ENCODE measurements at regions not wholly inside any gene's neighbourhood (a gene's known extent, or its start where the extent isn't known, plus 50 kb on each side); places are given as distances from the start of the nearest gene placed in this dataset.

DNA sequence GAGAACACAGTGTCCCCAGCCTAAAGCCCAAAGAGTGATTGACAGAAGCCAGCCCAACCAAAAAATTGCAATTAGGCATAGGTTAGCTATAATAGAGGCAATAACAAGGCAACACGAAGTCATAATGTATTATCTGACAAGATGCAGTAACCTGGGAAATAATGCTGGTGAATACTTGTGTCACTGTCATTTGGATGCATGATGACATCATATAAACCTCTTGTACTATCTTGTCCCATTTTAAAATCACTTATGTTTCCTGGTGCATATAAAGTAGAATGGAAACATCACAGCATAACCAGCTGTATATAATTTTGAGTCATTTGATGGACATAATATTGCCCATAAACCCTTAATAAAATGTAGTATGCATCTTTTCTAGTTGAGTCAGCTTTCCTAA lies 1138.3 kb upstream of the LRRTM3 start:
- no peaks in the 10 kb centered on the region for H3K27me3 ChIP-seq (replicated peaks in 1 of 4; ENCODE audit: control extremely low read depth in 1 of 4, control insufficient read depth in 3 of 4, insufficient read depth in 4 of 4, low read length in 3 of 4)
- POLR2A ChIA-PET: no interaction called here
- H3K27ac Mint-ChIP-seq: no peak overlapping the region
- CTCF ChIA-PET: no interaction called here
- TF ChIP-seq, protein P1, sequence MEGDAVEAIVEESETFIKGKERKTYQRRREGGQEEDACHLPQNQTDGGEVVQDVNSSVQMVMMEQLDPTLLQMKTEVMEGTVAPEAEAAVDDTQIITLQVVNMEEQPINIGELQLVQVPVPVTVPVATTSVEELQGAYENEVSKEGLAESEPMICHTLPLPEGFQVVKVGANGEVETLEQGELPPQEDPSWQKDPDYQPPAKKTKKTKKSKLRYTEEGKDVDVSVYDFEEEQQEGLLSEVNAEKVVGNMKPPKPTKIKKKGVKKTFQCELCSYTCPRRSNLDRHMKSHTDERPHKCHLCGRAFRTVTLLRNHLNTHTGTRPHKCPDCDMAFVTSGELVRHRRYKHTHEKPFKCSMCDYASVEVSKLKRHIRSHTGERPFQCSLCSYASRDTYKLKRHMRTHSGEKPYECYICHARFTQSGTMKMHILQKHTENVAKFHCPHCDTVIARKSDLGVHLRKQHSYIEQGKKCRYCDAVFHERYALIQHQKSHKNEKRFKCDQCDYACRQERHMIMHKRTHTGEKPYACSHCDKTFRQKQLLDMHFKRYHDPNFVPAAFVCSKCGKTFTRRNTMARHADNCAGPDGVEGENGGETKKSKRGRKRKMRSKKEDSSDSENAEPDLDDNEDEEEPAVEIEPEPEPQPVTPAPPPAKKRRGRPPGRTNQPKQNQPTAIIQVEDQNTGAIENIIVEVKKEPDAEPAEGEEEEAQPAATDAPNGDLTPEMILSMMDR (IDR thresholded peaks at IDR 0.05): no peak
- no peak for TF ChIP-seq EZH2 (IDR thresholded peaks at IDR 0.05; ENCODE audit: borderline replicate concordance, insufficient read depth, low read depth, low read length, poor library complexity, severe bottlenecking)
- no peaks in the 10 kb centered on the region for H3K4me1 ChIP-seq (ENCODE audit: control insufficient read depth in 2 of 2, insufficient read depth in 2 of 2, low read length in 2 of 2)
- no peak overlapping the region for H3K4me2 ChIP-seq (replicated peaks; ENCODE audit: low read depth, low read length, poor library complexity, severe bottlenecking)
- DNase-seq (no peak), ATAC-seq (ENCODE audit: low read depth) (no peak)
- no peaks in the 10 kb centered on the region for H4K20me1 ChIP-seq (ENCODE audit: control insufficient read depth, insufficient read depth, low read length, poor library complexity, severe bottlenecking)
- no peaks in the 10 kb centered on the region for H3K36me3 ChIP-seq (replicated peaks in 1 of 2; ENCODE audit: control extremely low read depth in 1 of 2, control insufficient read depth in 1 of 2, extremely low read depth in 1 of 2, insufficient read depth in 2 of 2, low read length in 1 of 2)
- peaks cover 2% of the 10 kb centered on the region for H3K9me3 Mint-ChIP-seq (ENCODE audit: insufficient read depth)
- no peaks in the 10 kb centered on the region for H3K4me1 Mint-ChIP-seq
- no peak overlapping the region for H2AFZ ChIP-seq (ENCODE audit: insufficient read depth, low read depth, low read length, poor library complexity, severe bottlenecking)
- H3K79me2 ChIP-seq (ENCODE audit: control insufficient read depth, insufficient read depth, low read length): no peaks in the 10 kb centered on the region
- H3K4me3 Mint-ChIP-seq: no peak overlapping the region
- no peaks in the 10 kb centered on the region for H3K9me3 ChIP-seq (ENCODE audit: control extremely low read depth in 1 of 3, control insufficient read depth in 2 of 3, insufficient read depth in 1 of 3, low read length in 2 of 3)
- WGBS (ENCODE audit: insufficient coverage): no CpG with 5 or more reads among the region's 1 CpG
- no peaks in the 10 kb centered on the region for H3K27me3 Mint-ChIP-seq
- no peak overlapping the region for H3K9ac ChIP-seq (ENCODE audit: low read length)
- H3K27ac ChIP-seq (ENCODE audit: low read length in 2 of 2): no peak overlapping the region
- intact Hi-C loops (cut with micrococcal nuclease): no loop called here
- no peak overlapping the region for H3K4me3 ChIP-seq (ENCODE audit: control extremely low read depth in 1 of 5, extremely low read depth in 1 of 5, insufficient read depth in 1 of 5, low read depth in 2 of 5, low read length in 4 of 5)

DNA sequence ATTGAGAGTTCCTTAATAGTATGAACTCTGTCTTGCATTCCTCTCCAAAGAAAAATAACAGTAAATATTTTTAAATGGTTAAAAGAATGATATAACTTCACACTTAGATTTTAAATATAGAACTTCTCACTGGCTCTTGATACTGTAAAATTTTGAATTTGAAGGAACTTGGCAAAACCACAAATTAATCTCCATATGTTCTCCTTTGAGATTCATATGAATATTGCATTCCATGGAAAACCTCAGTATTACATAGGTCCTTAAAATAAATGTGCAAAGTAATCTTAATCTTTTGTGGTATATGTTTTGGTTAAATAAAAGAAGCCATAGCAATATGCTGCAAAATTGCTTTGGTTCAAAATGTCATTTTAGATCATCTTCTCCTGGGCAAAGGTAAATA lies 1137.6 kb upstream of the LRRTM3 start:
- no peaks in the 10 kb centered on the region for H3K27me3 ChIP-seq (replicated peaks in 1 of 4; ENCODE audit: control extremely low read depth in 1 of 4, control insufficient read depth in 3 of 4, insufficient read depth in 4 of 4, low read length in 3 of 4)
- no peak overlapping the region for H3K27ac ChIP-seq (ENCODE audit: low read length in 2 of 2)
- POLR2A ChIA-PET: no interaction called here
- Mint-ChIP-seq H3K27me3 (no peaks in the 10 kb centered on the region), H3K27ac (no peak overlapping the region), H3K9me3 (ENCODE audit: insufficient read depth) (no peaks in the 10 kb centered on the region), H3K4me1 (no peaks in the 10 kb centered on the region), H3K4me3 (no peak overlapping the region)
- H3K9me3 ChIP-seq (ENCODE audit: control extremely low read depth in 1 of 3, control insufficient read depth in 2 of 3, insufficient read depth in 1 of 3, low read length in 2 of 3): no peaks in the 10 kb centered on the region
- CTCF ChIA-PET: no interaction called here
- no peaks in the 10 kb centered on the region for H4K20me1 ChIP-seq (ENCODE audit: control insufficient read depth, insufficient read depth, low read length, poor library complexity, severe bottlenecking)
- intact Hi-C loops (cut with micrococcal nuclease): no loop called here
- H3K4me2 ChIP-seq (replicated peaks; ENCODE audit: low read depth, low read length, poor library complexity, severe bottlenecking): no peak overlapping the region
- no peaks in the 10 kb centered on the region for H3K79me2 ChIP-seq (ENCODE audit: control insufficient read depth, insufficient read depth, low read length)
- H3K4me1 ChIP-seq (ENCODE audit: control insufficient read depth in 2 of 2, insufficient read depth in 2 of 2, low read length in 2 of 2): no peaks in the 10 kb centered on the region
- TF ChIP-seq EZH2 (IDR thresholded peaks at IDR 0.05; ENCODE audit: borderline replicate concordance, insufficient read depth, low read depth, low read length, poor library complexity, severe bottlenecking): no peak
- TF ChIP-seq, protein P1 (IDR thresholded peaks at IDR 0.05): no peak
- no peak overlapping the region for H3K4me3 ChIP-seq (ENCODE audit: control extremely low read depth in 1 of 5, extremely low read depth in 1 of 5, insufficient read depth in 1 of 5, low read depth in 2 of 5, low read length in 4 of 5)
- ATAC-seq (ENCODE audit: low read depth) (no peak), DNase-seq (no peak)
- H3K9ac ChIP-seq (ENCODE audit: low read length): no peak overlapping the region
- H2AFZ ChIP-seq (ENCODE audit: insufficient read depth, low read depth, low read length, poor library complexity, severe bottlenecking): no peak overlapping the region
- no peaks in the 10 kb centered on the region for H3K36me3 ChIP-seq (replicated peaks in 1 of 2; ENCODE audit: control extremely low read depth in 1 of 2, control insufficient read depth in 1 of 2, extremely low read depth in 1 of 2, insufficient read depth in 2 of 2, low read length in 1 of 2)

Data from B cell (primary cell).